Inflammatory macrophage treated with lipopolysaccharide for 1 hour (primary cell): ENCODE measurements at regions not wholly inside any gene's neighbourhood (a gene's known extent, or its start where the extent isn't known, plus 50 kb on each side); places are given as distances from the start of the nearest gene placed in this dataset.

Source experiments
- DNase-seq, 2 donors: peaks; one replicate each; pipeline ENCODE4 v3.0.0-alpha.2; 2020 to 2022

- DNase-seq = no peak
Observed at GRCh38 chr10:128883231-128884032, 583.6 kb upstream of the MGMT start.

- DNase-seq = no peak
Observed at GRCh38 chr10:128884033-128884425, 583.0 kb upstream of the MGMT start.

- no peak for DNase-seq
Observed at GRCh38 chr10:128884496-128885072, 582.5 kb upstream of the MGMT start.

GRCh38 chr10:128885573-128886555, 581.2 kb upstream of the MGMT start:
- no peak for DNase-seq

- DNase-seq = no peak
Observed at GRCh38 chr10:128887856-128888255, 579.2 kb upstream of the MGMT start.

- DNase-seq = no peak
Observed at GRCh38 chr10:128892005-128892404, 575.0 kb upstream of the MGMT start.

GRCh38 chr10:128894641-128895040, 572.4 kb upstream of the MGMT start:
- DNase-seq = no peak

GRCh38 chr10:128895473-128895872, 571.6 kb upstream of the MGMT start:
- DNase-seq = no peak

GRCh38 chr10:128896116-128896795, 570.8 kb upstream of the MGMT start:
- no peak for DNase-seq

GRCh38 chr10:128896963-128897362, 570.1 kb upstream of the MGMT start:
- no peak for DNase-seq

- DNase-seq = no peak
Observed at GRCh38 chr10:128897401-128898129, 569.5 kb upstream of the MGMT start.

- no peak for DNase-seq
Observed at GRCh38 chr10:128898133-128898915, 568.7 kb upstream of the MGMT start.

GRCh38 chr10:128898916-128899195, 568.2 kb upstream of the MGMT start:
- no peak for DNase-seq

GRCh38 chr10:128900456-128900855, 566.6 kb upstream of the MGMT start:
- DNase-seq = no peak

- DNase-seq = no peak
Observed at GRCh38 chr10:128901236-128901635, 565.8 kb upstream of the MGMT start.

GRCh38 chr10:128902031-128902710, 564.9 kb upstream of the MGMT start:
- DNase-seq = no peak

GRCh38 chr10:128907155-128907941, 559.7 kb upstream of the MGMT start:
- no peak for DNase-seq

GRCh38 chr10:128908099-128908498, 558.9 kb upstream of the MGMT start:
- DNase-seq = peak in 1 of 2 donors; percentile 0

- no peak for DNase-seq
Observed at GRCh38 chr10:128908499-128908898, 558.5 kb upstream of the MGMT start.
